Peyer's patch (tissue), 4 donors: ENCODE measurements at regions not wholly inside any gene's neighbourhood (a gene's known extent, or its start where the extent isn't known, plus 50 kb on each side); places are given as distances from the start of the nearest gene placed in this dataset.

Source experiments
- POLR2A ChIP-seq, 2 donors: fragments of 450-650 bp; IDR thresholded peaks; one replicate each; pipeline ENCODE4 v1.5.1; 2017; ENCODE audit warnings: antibody characterized with exemption in 2 of 2, mild to moderate bottlenecking in 2 of 2, moderate library complexity in 2 of 2
- TF ChIP-seq, protein P1 (sequence below), 6 experiments: fragments of 450-650 bp in 4 of 6; fragments of 200-600 bp in 2 of 6; sonication (generic) in 1 of 6; IDR thresholded peaks; one replicate each; pipeline ENCODE4 v1.5.1; 2017 to 2019; ENCODE audit warnings: antibody characterized with exemption in 6 of 6, mild to moderate bottlenecking in 3 of 6, moderate library complexity in 1 of 6

DNA sequence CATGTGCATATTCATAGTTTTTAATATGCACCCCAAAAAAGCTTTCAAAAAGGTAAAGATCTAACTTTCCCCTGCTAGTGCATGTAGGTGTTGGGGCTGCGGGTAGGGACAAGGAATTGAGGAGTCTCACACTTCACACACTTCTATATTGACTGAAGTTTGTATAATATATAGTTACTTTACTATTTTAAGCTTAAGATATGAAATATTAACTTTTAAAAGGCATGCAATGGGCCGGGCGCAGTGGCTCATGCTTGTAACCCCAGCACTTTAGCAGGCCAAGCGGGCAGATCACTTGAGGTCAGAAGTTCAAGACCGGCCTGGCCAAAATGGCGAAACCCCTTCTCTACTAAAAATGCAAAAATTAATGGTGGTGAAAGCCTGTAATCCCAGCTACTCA, 109.1 kb upstream of the SH3BP4 start:
- TF ChIP-seq, protein P1, sequence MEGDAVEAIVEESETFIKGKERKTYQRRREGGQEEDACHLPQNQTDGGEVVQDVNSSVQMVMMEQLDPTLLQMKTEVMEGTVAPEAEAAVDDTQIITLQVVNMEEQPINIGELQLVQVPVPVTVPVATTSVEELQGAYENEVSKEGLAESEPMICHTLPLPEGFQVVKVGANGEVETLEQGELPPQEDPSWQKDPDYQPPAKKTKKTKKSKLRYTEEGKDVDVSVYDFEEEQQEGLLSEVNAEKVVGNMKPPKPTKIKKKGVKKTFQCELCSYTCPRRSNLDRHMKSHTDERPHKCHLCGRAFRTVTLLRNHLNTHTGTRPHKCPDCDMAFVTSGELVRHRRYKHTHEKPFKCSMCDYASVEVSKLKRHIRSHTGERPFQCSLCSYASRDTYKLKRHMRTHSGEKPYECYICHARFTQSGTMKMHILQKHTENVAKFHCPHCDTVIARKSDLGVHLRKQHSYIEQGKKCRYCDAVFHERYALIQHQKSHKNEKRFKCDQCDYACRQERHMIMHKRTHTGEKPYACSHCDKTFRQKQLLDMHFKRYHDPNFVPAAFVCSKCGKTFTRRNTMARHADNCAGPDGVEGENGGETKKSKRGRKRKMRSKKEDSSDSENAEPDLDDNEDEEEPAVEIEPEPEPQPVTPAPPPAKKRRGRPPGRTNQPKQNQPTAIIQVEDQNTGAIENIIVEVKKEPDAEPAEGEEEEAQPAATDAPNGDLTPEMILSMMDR (IDR thresholded peaks at IDR 0.05), result no peak
- no peak for TF ChIP-seq POLR2A (IDR thresholded peaks at IDR 0.05)
